ENCODE measurements at regions not wholly inside any gene's neighbourhood (a gene's known extent, or its start where the extent isn't known, plus 50 kb on each side); places are given as distances from the start of the nearest gene placed in this dataset.

DNA sequence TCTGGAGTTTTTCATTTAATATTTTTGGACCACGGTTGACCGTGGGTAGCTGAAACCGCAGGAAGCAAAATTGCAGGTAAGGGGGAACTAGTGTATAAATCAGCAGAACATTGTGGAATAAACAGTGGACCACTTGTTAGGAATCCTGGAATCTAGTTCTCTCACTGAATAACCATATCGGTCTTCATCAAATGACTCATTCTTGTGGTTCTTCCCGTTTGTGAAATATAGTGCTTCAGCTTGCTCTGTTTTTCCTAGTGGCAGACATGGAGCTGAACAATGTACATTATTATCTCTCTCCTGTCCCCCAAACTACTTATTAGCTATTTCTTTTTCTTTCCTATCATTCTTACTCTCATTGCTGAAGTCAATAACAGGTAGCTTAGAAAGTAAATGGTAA, 61.9 kb downstream of the HSPA13 start:
- DNase-seq: no peak

DNA sequence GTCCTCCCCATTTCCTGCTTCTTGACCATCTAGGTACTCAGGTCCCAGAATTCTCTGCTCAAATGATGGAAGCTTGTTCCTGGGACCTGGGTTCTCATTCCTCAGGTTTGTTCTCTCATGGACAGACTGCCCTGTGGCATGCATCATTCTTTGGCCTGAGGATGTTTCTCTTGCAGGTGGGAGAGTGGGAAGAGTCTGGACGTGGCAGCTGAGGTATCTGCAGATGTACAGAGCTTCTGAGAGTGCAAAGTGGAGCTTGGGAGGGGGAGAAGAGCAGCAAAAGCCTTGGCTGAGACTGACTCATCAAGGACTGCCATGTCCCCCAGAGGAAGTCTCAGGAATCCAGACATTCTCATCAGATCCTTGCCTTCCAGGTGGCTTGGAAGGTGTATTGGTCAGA, 63.1 kb downstream of the HSPA13 start:
- DNase-seq: no peak

DNA sequence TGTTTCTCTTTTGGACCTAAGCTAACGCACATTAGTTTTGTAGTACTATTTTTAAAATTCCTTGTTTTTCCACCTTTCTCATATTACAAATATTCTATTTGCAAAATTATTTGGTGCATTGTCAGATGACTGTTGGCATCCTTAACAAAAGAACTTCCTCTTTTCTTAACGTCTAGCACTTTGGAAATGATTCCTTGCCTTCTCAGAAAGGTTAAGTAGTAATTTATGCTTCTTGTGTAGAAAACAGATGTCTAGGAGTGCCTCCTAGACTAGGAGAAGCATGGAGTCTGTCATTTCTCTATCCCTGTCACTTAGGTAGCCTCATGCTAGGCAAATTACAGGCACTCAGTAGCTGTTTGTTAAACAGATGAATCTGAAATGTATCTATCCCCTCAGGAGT, 64.4 kb downstream of the HSPA13 start:
- no peak for DNase-seq

DNA sequence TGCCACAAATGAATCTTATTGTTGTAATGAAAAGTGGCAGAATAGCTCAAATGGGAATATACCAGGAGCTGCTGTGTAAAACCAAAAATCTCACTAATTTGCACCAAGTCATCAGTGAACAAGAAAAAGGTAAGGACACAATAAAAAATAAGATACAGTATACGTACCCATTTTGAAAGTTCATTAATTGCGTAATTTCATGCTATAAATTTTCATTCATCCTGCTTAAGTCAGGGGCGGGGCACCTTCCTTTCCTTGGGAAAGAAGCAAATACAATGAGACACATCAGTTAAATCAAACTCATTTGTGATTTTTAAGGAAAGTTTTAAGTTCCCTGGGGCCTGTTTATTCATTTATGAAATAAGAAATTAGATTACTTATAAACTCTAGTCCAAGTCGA, 65.4 kb downstream of the HSPA13 start:
- no peak for DNase-seq

DNA sequence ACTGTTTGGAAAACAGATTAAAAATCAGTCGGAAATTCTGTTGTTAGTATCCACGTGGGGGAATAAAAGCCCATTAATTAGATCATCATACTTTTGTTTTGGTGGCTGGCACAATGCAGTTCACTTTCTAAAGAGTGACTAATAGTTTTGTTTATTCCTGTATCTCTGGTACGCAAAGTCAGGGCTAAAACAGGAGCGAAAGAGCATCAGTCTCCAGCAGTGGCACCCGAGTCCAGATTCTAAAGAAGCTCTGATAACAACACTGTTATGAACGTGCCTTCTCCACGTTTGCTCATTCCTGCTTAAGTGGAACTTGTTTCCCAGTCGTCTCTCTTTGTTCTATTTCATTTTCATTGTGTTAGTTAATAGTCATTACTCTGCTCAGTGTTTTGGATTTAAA, 69.6 kb downstream of the HSPA13 start:
- DNase-seq: no peak

DNA sequence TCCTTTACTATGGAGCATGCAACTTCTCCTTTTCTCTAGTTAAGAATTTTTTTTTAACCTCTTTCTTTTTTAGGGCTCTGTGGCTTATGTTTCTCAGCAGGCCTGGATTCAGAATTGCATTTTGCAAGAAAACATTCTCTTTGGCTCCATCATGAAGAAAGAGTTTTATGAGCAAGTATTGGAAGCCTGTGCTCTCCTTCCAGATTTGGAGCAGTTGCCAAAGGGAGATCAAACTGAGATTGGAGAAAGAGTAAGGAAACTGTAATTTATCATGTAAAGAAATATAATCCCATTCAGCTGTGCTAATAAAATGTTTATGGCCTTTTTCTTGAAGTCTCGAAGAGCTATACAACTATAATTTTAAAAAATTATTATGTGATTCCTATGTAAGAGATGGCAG, 70.1 kb downstream of the HSPA13 start:
- DNase-seq: no peak

DNA sequence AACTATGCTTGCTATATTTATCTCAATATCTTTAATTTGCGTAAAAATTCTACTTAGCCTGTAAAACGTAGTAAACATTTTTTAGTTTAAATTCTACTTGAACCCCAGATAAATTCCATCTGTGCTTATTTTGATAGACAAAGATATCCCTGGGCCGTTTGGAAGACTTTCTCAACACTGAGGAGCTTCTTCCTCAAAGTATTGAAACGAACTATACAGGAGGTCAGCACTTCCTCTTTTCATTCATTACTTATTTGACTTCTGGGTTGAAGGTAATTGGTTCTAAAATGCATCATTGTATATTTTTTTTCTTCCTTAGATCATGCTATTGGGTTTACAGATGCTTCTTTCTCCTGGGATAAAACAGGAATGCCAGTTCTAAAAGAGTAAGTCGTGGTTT, 74.7 kb downstream of the HSPA13 start:
- no peak for DNase-seq

DNA sequence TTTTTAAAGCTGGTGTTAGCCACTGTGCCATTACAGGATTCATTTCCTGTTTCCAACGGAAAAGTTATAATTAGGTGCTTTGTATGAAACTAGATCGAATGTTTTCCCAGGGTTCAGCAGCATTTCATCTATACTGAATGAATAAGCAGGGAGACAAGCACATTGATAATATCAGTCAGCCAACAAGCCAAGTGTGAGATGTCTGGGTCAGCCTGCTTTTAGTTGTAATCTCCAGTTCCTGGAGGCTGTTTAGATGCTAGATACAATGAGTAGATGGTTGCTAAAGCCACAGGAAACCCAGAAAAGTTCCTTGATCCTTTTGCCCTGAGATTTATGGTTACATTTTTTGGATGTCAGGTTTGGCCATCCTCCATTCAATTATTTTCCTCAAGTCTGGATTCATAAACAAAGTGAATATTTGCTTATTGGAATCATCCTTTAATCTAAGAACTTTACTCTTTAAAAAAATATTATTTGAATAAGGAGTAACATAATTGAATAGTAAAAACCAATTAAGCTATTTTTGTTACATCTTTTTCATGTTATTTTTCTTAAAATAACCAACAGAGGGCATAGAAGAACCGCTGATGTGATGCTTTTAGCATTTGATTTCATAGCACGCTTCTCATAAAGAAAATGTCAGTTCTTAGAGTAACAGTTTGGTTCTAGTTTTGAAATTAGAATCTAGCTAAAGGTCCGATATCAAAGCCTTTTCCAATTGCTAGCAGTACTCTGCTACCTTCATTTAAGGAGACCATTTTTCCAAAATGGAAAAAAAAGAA, 76.6 kb downstream of the HSPA13 start:
- DNase-seq: no peak

DNA sequence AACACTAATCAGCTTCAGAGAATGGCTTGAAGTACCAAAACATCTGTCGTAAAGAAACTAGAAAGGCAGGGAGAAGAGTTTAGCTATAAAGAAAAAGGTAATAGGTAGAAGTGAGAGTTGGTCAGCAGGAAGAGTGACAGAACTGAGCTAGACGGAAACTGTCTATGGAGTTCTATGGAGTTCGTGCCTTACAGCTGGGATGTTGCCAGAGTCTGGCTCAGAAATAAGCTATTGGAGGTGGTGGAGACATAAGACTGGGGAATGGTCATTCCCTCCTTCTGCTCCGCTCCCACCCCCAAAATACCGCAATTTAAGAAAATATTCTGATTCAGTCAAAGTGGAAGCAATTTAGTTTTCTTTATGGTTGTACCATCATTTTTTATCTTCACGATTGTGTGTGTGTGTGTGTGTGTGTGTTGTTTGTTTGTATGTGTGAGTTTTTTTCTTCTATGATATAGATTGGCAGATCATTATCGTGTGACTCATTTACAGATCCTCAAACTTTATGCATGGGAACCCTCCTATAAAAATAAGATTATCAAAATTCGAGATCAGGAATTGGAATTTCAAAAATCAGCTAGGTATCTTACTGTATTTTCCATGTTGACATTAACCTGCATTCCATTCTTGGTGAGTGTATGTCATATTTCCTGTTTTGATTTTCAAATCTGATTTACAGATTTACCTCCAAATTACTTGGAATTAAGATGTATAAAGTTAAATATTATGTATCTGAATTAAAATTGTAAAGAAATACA, 79.0 kb downstream of the HSPA13 start:
- no peak for DNase-seq

DNA sequence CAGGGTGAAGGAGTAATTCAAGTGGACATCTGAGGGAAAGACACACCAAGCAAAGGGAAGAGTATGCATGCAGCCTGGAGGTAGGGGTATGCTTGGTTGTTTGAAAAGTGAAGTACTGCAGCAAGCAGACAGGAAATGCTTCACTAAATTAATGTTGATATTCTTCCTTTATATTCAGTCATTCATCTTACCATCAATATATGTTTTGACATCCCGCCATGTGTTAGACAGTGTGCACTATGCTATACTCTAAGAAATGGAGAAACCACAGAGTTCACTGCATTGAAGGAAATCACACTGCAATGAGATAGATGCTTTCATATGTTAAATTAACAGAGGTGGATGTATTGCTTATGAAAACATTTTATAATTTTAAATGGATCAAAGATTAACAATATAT, 82.9 kb downstream of the HSPA13 start:
- DNase-seq: no peak

DNA sequence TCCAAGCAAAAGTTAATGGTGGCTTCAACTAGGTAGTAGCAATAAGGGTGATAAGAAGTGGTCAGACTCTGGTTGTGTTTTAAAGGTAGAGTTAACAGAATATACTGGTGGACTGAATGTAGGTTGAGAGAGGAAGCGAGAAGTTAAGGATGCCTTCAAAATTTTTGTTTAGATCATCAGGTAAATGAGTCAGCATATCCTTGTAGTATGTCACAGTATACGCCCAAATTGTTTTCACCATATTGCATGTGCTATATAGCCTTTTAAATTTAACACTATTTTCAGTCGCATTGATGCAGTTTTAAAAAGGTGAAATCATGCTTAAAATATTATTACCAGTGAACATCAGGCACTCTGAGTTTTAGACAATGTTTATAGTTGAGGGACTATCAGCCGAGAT, 74.6 kb downstream of the RBM11 start:
- DNase-seq: no peak

DNA sequence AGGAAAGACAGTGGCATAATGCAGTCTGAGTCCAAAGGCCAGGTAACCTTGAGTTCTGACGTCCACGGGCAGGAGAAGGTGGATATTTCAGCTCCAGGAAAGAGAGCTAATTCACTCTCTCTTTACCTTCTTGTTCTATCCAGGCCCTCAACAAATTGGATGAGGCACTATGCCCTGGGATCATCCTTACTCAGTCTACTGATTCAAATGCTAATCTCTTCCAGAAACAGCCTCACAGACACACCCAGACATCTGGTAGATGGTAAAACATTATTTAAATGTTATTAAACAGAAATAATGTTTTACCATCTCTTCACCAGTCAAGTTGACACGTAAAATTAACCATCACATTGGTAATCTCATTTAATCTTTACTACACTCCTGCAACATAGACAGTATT, 73.0 kb downstream of the RBM11 start:
- DNase-seq: peak; percentile 80

DNA sequence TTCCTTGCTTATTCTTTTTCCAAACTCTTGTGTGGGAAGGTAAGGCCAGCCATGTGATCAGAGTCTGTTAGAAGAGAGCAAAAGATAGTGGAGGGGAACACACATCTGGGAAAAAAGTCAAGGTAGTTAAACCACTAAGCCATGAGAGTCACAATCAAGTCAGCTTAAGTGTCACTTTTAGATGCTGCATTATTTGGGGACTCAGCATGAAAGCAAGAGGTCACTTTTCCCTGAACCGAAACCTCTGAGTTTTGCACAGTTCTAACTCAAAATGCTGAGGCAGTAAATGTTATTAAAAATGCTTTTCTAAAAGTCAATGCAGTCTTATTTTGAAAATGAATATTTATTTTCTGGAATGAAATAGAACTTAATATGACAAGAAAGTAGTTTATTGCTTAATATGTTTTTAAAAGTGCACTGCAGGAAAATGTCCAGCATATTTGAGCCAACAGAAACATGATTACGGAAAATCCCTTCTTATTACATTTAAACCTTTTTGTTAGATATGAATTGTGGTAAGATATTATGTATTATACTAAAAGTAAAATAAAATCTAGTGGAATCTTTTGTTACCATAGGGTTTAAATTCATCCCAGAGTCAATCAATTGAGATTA, 69.3 kb downstream of the RBM11 start:
- no peak for DNase-seq

DNA sequence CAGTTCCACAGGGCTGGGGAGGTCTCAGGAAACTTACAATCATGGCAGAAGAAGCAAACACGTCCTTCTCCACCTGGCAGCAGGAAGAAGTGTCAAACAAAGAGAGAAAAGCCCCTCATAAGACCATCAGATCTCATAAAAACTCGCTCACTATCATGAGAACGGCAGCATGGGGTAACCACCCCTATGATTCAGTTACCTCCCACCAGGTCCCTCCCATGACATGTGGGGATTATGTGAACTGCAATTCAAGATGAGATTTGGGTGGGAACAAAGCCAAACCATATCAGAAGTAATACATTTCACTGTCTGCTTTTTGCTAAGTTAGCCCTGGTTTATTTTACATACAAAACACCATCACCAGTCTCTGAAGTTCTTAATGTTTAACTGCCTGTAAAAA, 68.5 kb downstream of the RBM11 start:
- DNase-seq: peak; percentile 59

DNA sequence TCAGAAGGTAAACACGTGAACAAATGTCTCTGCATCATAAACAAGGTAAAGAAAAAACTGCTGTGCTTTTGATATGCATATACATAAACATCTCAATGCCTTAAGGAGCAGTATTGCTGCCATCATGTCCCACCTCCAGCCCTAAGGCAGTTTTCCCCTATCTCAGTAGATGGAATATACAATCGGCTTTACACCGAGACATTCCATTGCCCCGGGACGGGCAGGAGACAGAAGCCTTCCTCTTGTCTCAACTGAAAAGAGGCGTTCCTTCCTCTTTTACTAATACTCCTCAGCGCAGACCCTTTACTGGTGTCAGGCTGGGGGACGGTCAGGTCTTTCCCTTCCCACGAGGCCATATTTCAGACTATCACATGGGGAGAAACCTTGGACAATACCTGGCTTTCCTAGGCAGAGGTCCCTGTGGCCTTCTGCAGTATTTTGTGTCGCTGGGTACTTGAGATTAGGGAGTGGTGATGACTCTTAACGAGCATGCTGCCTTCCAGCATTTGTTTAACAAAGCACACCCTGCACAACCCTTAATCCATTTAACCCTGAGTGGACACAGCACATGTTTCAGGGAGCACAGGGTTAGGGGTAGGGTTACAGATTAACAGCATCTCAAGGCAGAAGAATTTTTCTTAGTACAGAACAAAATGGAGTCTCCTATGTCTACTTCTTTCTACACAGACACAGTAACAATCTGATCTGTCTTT, 65.4 kb downstream of the RBM11 start:
- DNase-seq: peak; percentile 42

Data from NCI-H82 (cell line).